Karpas-422 (cell line): ENCODE measurements at regions not wholly inside any gene's neighbourhood (a gene's known extent, or its start where the extent isn't known, plus 50 kb on each side); places are given as distances from the start of the nearest gene placed in this dataset.
"Not testable (repeated sequence)": the region's sequence is repeated elsewhere in the genome, so short reads cannot be mapped to it uniquely, and the experiment has no call there.

Experiments used
- DNase-seq: peaks from one replicate; pipeline ENCODE4 v3.0.0-alpha.2; 2015
- H2AFZ ChIP-seq: fragments of 200-600 bp; sonication (generic); 2 replicates; pipeline ENCODE4 v1.6.1; 2014; ENCODE audit warnings: antibody characterized with exemption, low read length, mixed read lengths
- H3K27ac ChIP-seq: fragments of 200-600 bp; sonication (generic); 2 replicates; pipeline ENCODE4 v1.5.1; 2014; ENCODE audit warnings: mild to moderate bottlenecking, low read length, moderate library complexity
- H3K27me3 ChIP-seq: fragments of 200-600 bp; sonication (generic); 2 replicates; pipeline ENCODE4 v1.6.1; 2014; ENCODE audit warnings: low read length, mixed read lengths
- H3K36me3 ChIP-seq: fragments of 200-600 bp; sonication (generic); 2 replicates; pipeline ENCODE4 v1.6.1; 2014; ENCODE audit warnings: low read length, mixed read lengths; ENCODE audit not compliant: insufficient read depth
- H3K4me1 ChIP-seq: fragments of 200-600 bp; sonication (generic); 2 replicates; pipeline ENCODE4 v1.6.1; 2014; ENCODE audit warnings: mild to moderate bottlenecking, low read length, mixed read lengths
- H3K4me2 ChIP-seq: fragments of 200-600 bp; sonication (generic); 2 replicates; pipeline ENCODE4 v1.6.1; 2014; ENCODE audit warnings: low read length, low read depth, mild to moderate bottlenecking; ENCODE audit not compliant: poor library complexity, severe bottlenecking
- H3K4me3 ChIP-seq: fragments of 200-600 bp; sonication (generic); 2 replicates; pipeline ENCODE4 v1.5.1; 2014; ENCODE audit warnings: mild to moderate bottlenecking, antibody characterized with exemption, low read length, mixed read lengths
- H3K79me2 ChIP-seq: fragments of 200-600 bp; sonication (generic); 2 replicates; pipeline ENCODE4 v1.6.1; 2014; ENCODE audit warnings: mild to moderate bottlenecking, low read length, mixed read lengths
- H3K9ac ChIP-seq: fragments of 200-600 bp; sonication (generic); 2 replicates; pipeline ENCODE4 v1.6.0; 2014; ENCODE audit warnings: low read length
- H3K9me2 ChIP-seq: fragments of 200-600 bp; sonication (generic), shearing (Covaris generic); replicated peaks from 2 replicates; pipeline ENCODE4 v1.6.0; 2014; ENCODE audit warnings: mild to moderate bottlenecking, low read length, moderate library complexity; ENCODE audit not compliant: insufficient read depth
- H3K9me3 ChIP-seq: fragments of 300-700, 200-600 bp; sonication (generic); 2 replicates; pipeline ENCODE4 v1.6.1; 2014; ENCODE audit warnings: low read length, mixed read lengths
- H4K20me1 ChIP-seq: fragments of 200-600 bp; sonication (generic); 2 replicates; pipeline ENCODE4 v1.6.1; 2014; ENCODE audit warnings: mild to moderate bottlenecking, antibody characterized with exemption, low read length, low read depth; ENCODE audit not compliant: insufficient read depth

DNA sequence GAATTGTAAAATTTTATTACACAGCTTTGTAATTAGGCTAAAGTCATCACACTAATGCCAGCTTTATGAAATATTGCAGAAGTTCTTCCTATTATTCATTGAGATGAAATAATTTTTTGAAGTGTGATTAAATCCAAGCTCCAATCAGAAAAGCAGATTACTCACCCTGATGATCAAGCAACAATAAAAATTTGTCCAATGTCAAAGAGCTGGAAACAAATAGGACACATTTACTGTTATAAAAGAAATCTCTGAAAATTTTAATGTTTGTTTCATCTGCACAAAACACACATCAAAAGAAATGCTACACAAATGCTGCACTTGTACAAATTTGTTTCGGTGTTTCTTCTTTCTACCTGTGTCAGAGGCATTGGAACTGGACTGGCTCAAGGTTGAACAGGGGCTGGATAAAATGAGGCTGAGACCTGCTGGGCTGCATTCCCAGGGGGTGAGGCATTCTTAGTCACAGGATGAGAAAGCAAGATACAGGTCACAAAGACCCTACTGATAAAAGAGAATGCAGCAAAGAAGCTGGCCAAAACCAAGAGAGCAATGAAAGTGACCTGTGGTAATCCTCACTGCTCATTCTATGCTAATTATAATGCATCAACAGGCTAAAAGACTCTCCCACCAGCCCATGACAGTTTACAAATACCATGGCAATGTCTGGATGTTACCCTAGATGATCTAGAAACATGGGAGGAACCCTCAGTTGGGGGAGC, 78.3 kb downstream of the GASK1B start:
- no peak overlapping the region for H3K27ac ChIP-seq
- no peaks in the 10 kb centered on the region for H3K79me2 ChIP-seq
- H3K4me1 ChIP-seq = no peaks in the 10 kb centered on the region
- no peaks in the 10 kb centered on the region for H4K20me1 ChIP-seq
- H3K9ac ChIP-seq = no peak overlapping the region
- no peak overlapping the region for H3K4me3 ChIP-seq
- no peak overlapping the region for H3K4me2 ChIP-seq
- H3K36me3 ChIP-seq = no peaks in the 10 kb centered on the region
- DNase-seq = no peak
- no peaks in the 10 kb centered on the region for H3K27me3 ChIP-seq
- no peak overlapping the region for H2AFZ ChIP-seq
- H3K9me3 ChIP-seq = peaks cover 4% of the 10 kb centered on the region; the same call in 1 of the 2 replicates
- H3K9me2 ChIP-seq = no peaks in the 10 kb centered on the region

- Histone ChIP-seq H3K79me2 (no peaks in the 10 kb centered on the region), H4K20me1 (no peaks in the 10 kb centered on the region), H3K9me2 (no peaks in the 10 kb centered on the region), H3K4me2 (no peak overlapping the region), H3K4me1 (no peaks in the 10 kb centered on the region), H3K27ac (no peak overlapping the region), H3K9ac (no peak overlapping the region), H3K4me3 (no peak overlapping the region), H2AFZ (no peak overlapping the region), H3K9me3 (peaks cover 4% of the 10 kb centered on the region; the same call in 1 of the 2 replicates), H3K27me3 (no peaks in the 10 kb centered on the region), H3K36me3 (no peaks in the 10 kb centered on the region)
- no peak for DNase-seq
Observed at GRCh38 chr4:158090323-158090722, 82.5 kb downstream of the GASK1B start.

GRCh38 chr4:158089897-158090296, 82.9 kb downstream of the GASK1B start:
- H3K27me3 ChIP-seq, H4K20me1 ChIP-seq, H3K9me3 ChIP-seq, H3K9ac ChIP-seq, H3K36me3 ChIP-seq, H3K4me3 ChIP-seq, H3K4me2 ChIP-seq, H3K9me2 ChIP-seq, H3K79me2 ChIP-seq, H2AFZ ChIP-seq, H3K27ac ChIP-seq, H3K4me1 ChIP-seq, DNase-seq: not testable (repeated sequence)

- Histone ChIP-seq H4K20me1 (no peaks in the 10 kb centered on the region), H3K27ac (no peak overlapping the region), H3K27me3 (no peaks in the 10 kb centered on the region), H3K4me1 (no peaks in the 10 kb centered on the region), H3K36me3 (no peaks in the 10 kb centered on the region), H3K9ac (no peak overlapping the region), H3K9me2 (no peaks in the 10 kb centered on the region), H3K79me2 (no peaks in the 10 kb centered on the region), H3K4me3 (no peak overlapping the region), H3K4me2 (no peak overlapping the region), H3K9me3 (peaks cover 3% of the 10 kb centered on the region), H2AFZ (no peak overlapping the region)
- no peak for DNase-seq
Observed at GRCh38 chr4:158080354-158080753, 92.5 kb downstream of the GASK1B start.

- Histone ChIP-seq H3K27me3 (no peaks in the 10 kb centered on the region), H3K27ac (no peak overlapping the region), H2AFZ (no peak overlapping the region), H3K36me3 (no peaks in the 10 kb centered on the region), H3K4me1 (no peaks in the 10 kb centered on the region), H3K4me3 (no peak overlapping the region), H3K9me2 (no peaks in the 10 kb centered on the region), H4K20me1 (no peaks in the 10 kb centered on the region), H3K4me2 (no peak overlapping the region), H3K9ac (no peak overlapping the region), H3K79me2 (no peaks in the 10 kb centered on the region), H3K9me3 (peaks cover 3% of the 10 kb centered on the region)
- no peak for DNase-seq
Observed at GRCh38 chr4:158079661-158080060, 93.2 kb downstream of the GASK1B start.

DNA sequence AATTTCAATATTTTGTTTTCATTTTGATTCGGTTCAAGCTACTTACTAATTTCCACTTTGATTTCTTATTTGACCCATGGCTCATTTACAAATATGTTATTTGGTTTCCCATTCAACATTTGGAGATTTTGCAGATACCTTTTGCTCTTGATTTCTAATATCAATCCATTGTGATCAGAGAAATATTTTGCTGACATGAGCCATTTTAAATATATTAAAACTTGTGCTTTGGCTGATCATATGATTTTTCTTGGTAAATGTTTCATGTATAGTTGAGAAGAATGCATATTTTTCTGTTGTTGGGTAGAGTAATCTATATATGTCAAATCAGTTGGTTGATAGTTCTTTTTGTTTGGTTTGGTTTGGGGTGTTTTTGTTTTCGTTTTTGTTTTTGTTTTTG, 95.0 kb downstream of the GASK1B start:
- H3K4me3 ChIP-seq = no peak overlapping the region
- no peaks in the 10 kb centered on the region for H3K9me2 ChIP-seq
- H3K9ac ChIP-seq = no peak overlapping the region
- H3K36me3 ChIP-seq = no peaks in the 10 kb centered on the region
- no peaks in the 10 kb centered on the region for H3K27me3 ChIP-seq
- no peak overlapping the region for H3K27ac ChIP-seq
- DNase-seq = no peak
- H3K9me3 ChIP-seq = peaks cover 3% of the 10 kb centered on the region
- no peaks in the 10 kb centered on the region for H3K4me1 ChIP-seq
- no peak overlapping the region for H3K4me2 ChIP-seq
- H3K79me2 ChIP-seq = no peaks in the 10 kb centered on the region
- H4K20me1 ChIP-seq = no peaks in the 10 kb centered on the region
- H2AFZ ChIP-seq = no peak overlapping the region

DNA sequence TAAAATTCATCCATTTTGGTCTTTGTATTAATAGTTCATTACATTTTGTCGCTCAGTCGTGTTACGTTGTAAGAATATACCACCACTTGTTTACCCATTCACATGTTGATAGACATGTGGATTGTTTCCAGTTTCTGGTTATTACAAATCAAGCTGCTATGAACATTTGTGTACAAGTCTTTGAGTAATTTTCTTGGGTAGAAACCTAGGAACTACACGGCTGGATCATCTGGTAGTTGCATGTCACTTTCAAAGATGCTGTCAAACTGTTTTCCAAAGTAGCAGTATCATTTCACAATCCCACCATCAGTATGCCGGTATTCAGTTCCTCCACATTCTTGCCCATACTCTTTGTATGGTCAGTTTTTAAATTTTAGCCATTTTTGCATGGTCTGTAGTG, 98.0 kb downstream of the GASK1B start:
- Histone ChIP-seq H3K9ac (no peak overlapping the region), H3K9me3 (peaks cover 3% of the 10 kb centered on the region), H4K20me1 (no peaks in the 10 kb centered on the region), H3K27me3 (no peaks in the 10 kb centered on the region), H3K79me2 (no peaks in the 10 kb centered on the region), H3K4me3 (no peak overlapping the region), H3K9me2 (no peaks in the 10 kb centered on the region), H3K4me2 (no peak overlapping the region), H3K27ac (no peak overlapping the region), H3K36me3 (no peaks in the 10 kb centered on the region), H3K4me1 (no peaks in the 10 kb centered on the region), H2AFZ (no peak overlapping the region)
- no peak for DNase-seq

DNA sequence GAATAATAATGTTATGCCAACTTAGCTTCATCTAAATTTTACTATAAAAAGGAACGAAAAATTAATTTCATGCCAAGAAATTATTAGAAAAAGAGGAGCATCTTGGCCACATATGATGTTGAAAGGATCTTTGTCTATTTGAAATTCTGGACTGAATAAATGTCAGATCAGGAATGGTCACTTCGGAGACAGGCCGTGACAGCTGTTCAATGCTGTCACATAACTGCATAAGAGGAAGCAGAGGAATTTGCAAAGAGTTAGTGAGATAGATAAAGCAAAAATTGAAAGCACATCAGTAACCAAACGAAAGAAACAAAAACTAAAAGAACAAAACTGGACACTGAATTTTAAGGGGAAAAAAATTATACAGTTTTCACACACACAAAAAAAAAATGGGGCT, 100.9 kb downstream of the GASK1B start:
- Histone ChIP-seq H3K9me3 (no peaks in the 10 kb centered on the region; the same call in 1 of the 2 replicates), H2AFZ (no peak overlapping the region), H3K9ac (no peak overlapping the region), H3K36me3 (no peaks in the 10 kb centered on the region), H3K4me1 (no peaks in the 10 kb centered on the region), H4K20me1 (no peaks in the 10 kb centered on the region), H3K79me2 (no peaks in the 10 kb centered on the region), H3K27me3 (no peaks in the 10 kb centered on the region), H3K4me3 (no peak overlapping the region), H3K4me2 (no peak overlapping the region), H3K27ac (no peak overlapping the region), H3K9me2 (no peaks in the 10 kb centered on the region)
- DNase-seq = no peak
